Ureter (tissue), 1 donor: ENCODE measurements at regions not wholly inside any gene's neighbourhood (a gene's known extent, or its start where the extent isn't known, plus 50 kb on each side); places are given as distances from the start of the nearest gene placed in this dataset.

Experiments
- DNase-seq: peaks from one replicate; pipeline ENCODE4 v3.0.0-alpha.2; 2020; ENCODE audit warnings: low spot score
- donor health status: DM: yes; HTN: yes; CAD: no.

DNA sequence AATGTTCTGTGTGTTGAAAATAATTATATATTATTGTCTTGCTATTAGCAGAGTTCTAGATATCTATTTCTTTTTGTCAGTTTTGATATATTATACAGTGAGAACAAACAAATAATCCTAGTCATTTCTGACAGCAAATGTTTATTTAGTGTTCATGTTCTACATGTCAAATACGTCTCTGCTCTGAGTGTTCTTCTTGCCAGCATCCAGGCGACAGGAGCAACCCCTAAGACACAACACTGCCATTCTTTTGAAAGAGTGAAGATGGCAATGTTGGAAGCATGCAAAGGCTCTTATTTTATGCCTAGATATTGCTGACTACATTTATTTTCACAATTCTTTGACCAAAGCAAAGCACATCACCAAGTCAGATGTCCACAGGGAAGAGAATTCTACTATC is 1556.6 kb upstream of the TMEFF2 start:
- no peak for DNase-seq

GRCh38 chr2:193749485-193749884 is 1554.8 kb upstream of the TMEFF2 start:
- no peak for DNase-seq

- DNase-seq: no peak
Measured at GRCh38 chr2:193743089-193743488, 1548.4 kb upstream of the TMEFF2 start.

DNA sequence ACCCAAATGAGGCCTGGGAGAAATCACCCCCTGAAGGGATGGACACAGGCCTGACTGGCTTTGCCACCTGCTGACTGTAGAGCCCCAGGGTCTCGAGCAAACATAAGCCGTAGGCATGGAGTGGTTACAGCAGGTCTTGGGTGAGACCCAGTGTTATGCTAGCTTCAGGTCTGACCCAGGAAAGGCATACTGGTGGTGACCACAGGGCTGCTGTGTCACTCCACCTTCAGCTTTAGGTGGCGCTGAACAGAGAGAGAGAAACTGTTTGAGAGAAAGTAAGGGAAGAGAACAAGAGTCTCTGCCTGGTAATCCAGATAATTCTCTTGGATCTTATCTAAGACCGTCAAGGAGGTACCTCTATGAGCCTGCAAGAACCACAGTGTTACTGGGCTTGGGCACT is 1544.2 kb upstream of the TMEFF2 start:
- no peak for DNase-seq

DNA sequence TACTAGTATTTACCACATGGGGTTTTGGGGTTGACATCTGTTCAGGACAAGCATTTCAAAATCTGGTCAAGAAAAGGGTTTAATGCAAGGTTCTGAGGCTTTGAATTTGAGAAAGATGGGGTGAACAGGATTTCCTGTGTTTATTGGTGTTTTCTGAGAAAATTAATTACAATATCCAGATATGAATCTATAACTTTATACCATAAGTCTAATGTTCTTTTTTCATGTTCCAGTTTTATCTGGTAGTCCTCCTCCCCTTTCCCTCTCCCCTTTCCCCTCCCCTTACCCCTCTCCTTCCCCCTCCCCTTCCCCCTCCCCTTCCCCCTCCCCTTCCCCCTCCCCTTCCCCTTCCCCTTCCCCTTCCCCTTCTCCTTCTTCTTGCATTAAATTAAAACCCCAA is 1518.2 kb upstream of the TMEFF2 start:
- DNase-seq: no peak

GRCh38 chr2:193703411-193703810 is 1508.7 kb upstream of the TMEFF2 start:
- DNase-seq: no peak

- no peak for DNase-seq
Measured at GRCh38 chr2:193701484-193701883, 1506.8 kb upstream of the TMEFF2 start.

DNA sequence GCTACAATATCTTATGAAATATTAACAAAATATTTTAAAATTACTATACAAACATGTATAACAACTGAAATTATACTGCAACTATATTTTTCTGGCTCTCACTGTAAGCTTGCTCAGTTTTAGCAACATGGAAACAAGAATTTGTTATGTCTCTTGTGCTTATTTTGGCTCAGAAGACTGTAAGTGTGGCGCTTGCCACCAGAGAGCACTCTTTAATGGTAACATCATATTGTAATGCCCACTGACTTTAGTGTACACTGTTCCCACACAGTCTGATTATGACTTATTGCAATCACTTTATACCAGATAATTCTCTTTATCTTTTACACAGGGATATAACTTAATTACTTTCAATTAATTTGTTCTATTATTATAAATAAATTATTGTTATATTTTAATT is 1500.6 kb upstream of the TMEFF2 start:
- no peak for DNase-seq

- DNase-seq: no peak
Measured at GRCh38 chr2:193693758-193694157, 1499.0 kb upstream of the TMEFF2 start.

GRCh38 chr2:193690572-193690971 is 1495.8 kb upstream of the TMEFF2 start:
- no peak for DNase-seq

GRCh38 chr2:193687195-193687594 is 1492.5 kb upstream of the TMEFF2 start:
- DNase-seq: no peak

GRCh38 chr2:193679847-193680246 is 1485.1 kb upstream of the TMEFF2 start:
- no peak for DNase-seq

- no peak for DNase-seq
Measured at GRCh38 chr2:193670478-193670877, 1475.7 kb upstream of the TMEFF2 start.

DNA sequence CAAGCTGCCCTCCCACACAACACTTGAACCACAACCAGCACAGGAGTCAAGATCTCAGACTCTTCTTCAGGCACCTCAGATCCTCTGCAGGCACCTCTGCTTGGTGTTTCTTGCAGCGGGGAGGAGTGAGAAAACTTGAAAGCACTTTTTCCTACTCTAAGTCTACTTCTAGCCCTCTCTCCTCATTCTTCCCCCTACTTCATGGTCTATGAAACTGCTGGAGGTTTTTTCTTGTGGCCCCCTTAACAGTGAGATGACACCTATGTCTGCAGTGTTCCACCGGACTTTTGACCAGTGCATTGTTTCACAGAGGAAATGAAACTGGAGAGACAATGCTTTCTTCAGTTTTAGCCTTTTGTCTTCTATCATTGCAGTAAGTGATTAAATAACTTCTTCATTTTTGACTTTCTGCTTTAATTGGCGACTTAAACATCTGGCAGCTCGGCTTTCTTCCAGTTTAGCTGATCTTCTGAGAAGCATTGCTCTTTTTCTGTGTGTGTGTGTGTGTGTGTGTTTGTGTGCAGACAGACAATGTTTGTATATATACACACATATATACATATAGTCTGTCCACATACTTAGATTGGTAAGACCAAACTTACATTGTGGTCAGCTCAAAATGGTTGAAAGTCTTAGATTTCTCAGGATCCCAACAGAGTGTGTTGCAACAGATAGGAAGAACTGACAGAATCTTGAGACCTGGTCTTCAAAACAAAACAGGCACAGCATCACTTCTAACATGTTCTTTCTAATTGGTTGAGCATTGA is 1474.0 kb upstream of the TMEFF2 start:
- no peak for DNase-seq

DNA sequence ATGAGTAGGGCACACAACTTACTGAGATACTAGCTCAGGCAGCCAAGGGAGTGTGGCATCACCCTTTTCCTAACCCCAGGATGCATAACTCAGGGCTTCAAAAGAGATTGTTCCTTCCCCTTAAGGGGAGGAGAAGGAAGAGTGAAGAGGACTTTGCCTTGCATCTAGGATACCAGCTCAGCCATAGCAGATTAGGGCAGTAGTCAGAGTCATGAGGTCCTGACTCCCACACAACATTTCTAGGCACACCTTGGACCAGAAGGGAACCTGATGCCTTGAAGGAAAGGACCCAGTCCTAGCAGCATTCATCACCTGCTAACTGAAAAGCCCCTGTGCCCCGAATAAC is 1433.2 kb upstream of the TMEFF2 start:
- DNase-seq: no peak

- no peak for DNase-seq
Measured at GRCh38 chr2:193627187-193627926, 1432.6 kb upstream of the TMEFF2 start.

DNA sequence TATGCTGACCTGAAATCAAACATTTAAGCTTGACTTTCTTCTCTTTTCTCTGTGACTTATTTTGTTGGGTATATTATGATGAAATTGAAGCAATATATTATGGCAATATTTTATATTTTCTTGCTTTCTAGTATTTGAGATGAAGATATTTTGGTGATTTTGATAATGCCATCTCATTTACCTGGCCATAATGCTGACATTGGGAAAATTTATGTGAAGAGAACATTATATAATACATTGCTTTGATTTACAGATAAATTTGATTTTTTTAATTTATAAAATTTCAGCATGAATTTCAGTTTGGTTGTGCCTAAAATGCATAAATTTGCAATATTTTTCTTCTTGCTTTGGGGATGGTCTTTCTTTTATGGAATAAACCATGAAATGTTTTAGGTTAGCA is 1413.7 kb upstream of the TMEFF2 start:
- DNase-seq: no peak

DNA sequence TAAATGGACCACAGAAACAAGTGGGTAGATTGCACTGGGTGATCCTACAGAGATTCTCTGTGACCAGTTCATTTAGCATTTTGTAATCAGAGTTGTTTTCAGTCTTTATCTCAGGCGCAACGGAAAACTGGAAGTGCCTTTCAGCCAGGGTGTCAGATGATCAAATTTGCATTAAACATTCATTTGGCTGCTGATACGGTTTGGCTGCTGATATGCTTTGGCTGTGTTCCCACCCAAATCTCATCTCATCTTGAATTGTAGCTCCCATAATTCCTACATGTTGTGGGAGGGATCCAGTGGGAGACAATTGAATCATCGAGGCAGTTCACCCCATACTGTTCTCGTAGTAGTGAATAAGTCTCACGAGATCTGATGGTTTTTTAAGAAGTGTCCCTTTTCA is 1396.1 kb upstream of the TMEFF2 start:
- DNase-seq: no peak

- no peak for DNase-seq
Measured at GRCh38 chr2:193584522-193584938, 1389.8 kb upstream of the TMEFF2 start.

DNA sequence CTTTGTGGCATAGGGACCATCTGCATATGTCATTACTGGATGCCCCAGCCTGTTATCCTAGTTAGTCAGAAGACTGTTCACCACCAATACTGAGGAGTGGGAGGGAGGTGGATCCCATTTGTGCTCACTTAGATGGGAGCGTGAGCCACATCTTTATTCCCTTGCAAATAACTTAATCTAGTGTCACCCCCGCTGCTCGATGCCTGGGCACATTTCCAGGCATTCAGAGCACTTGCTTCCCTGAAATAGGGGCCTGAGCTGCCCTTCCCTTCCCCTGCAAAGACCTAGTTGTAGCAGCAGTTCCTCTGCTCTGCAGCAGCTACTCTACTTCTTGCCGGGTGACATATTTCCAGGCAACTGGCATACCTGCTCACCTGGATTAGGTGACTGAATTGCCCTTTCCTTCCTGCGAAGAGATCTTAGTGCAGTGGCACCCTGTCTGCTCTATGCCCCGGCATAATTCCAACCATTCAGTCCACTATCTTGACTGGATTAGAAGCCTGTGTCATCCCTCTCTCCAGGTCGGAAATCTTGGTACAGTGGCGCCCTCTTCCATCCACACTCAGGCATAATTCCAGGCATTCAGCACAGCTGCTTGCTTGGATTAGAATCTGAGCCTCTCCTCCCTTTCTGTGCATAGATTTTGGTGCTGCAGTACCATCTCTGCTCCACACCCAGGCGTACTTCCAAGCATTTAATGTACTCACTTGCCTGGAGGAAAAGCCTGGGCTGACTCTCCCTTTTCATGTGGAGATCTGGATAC is 1389.1 kb upstream of the TMEFF2 start:
- DNase-seq: no peak

GRCh38 chr2:193581807-193582206 is 1387.1 kb upstream of the TMEFF2 start:
- no peak for DNase-seq

- DNase-seq: no peak
Measured at GRCh38 chr2:193580176-193580950, 1385.6 kb upstream of the TMEFF2 start.
